Fibroblast of gingiva (primary cell): ENCODE measurements at regions not wholly inside any gene's neighbourhood (a gene's known extent, or its start where the extent isn't known, plus 50 kb on each side); places are given as distances from the start of the nearest gene placed in this dataset.

Experiments
- DNase-seq: peaks from one replicate; pipeline ENCODE4 v3.0.0-alpha.2; 2011; ENCODE audit warnings: low read depth

GRCh38 chr2:71891719-71892422 is 255.8 kb downstream of the CYP26B1 start:
- no peak for DNase-seq

GRCh38 chr2:71891155-71891554 is 256.5 kb downstream of the CYP26B1 start:
- DNase-seq = no peak

- peak; percentile 89 for DNase-seq
These were observed 257.6 kb downstream of the CYP26B1 start for GRCh38 chr2:71889759-71890684.

- DNase-seq = no peak
These were observed 258.8 kb downstream of the CYP26B1 start for GRCh38 chr2:71888751-71889445.

GRCh38 chr2:71887196-71887595 is 260.5 kb downstream of the CYP26B1 start:
- DNase-seq = no peak

- no peak for DNase-seq
These were observed 261.4 kb downstream of the CYP26B1 start for GRCh38 chr2:71886241-71886640.

- DNase-seq = peak; percentile 73
These were observed 263.2 kb downstream of the CYP26B1 start for GRCh38 chr2:71884303-71885042.

GRCh38 chr2:71882949-71883472 is 264.7 kb downstream of the CYP26B1 start:
- peak; percentile 99 for DNase-seq

GRCh38 chr2:71882236-71882946 is 265.3 kb downstream of the CYP26B1 start:
- DNase-seq = no peak

GRCh38 chr2:71880846-71881610 is 266.6 kb downstream of the CYP26B1 start:
- peak; percentile 78 for DNase-seq

- DNase-seq = no peak
These were observed 267.4 kb downstream of the CYP26B1 start for GRCh38 chr2:71880287-71880686.

- DNase-seq = no peak
These were observed 268.0 kb downstream of the CYP26B1 start for GRCh38 chr2:71879509-71880184.

GRCh38 chr2:71878626-71879508 is 268.8 kb downstream of the CYP26B1 start:
- DNase-seq = no peak

GRCh38 chr2:71877636-71878035 is 270.0 kb downstream of the CYP26B1 start:
- DNase-seq = no peak

GRCh38 chr2:71876542-71877451 is 270.9 kb downstream of the CYP26B1 start:
- DNase-seq = peak; percentile 72

GRCh38 chr2:71872466-71873051 is 275.1 kb downstream of the CYP26B1 start:
- no peak for DNase-seq

- no peak for DNase-seq
These were observed 282.2 kb downstream of the CYP26B1 start for GRCh38 chr2:71865391-71865965.
